ENCODE measurements at regions not wholly inside any gene's neighbourhood (a gene's known extent, or its start where the extent isn't known, plus 50 kb on each side); places are given as distances from the start of the nearest gene placed in this dataset.

DNA sequence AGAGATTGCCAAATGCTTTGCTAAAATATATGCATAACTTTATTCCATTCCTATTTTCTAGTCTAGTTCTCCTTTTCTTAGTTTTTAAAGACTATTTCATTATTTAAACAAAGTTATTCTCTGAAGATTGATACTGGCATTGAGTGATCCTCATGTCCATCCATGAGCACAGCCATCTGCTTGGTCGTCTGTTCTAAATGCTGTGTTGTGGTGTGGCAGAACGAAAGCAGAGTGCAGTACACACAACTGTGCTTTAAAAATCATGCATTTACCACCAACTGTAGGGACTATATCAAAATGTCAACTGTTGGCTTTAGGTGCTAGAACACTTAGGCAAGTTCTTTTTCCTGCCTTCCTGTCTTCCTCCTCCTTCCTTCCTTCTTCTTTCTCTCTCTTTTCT lies 226.6 kb downstream of the ACKR3 start:
- no peak overlapping the region for H3K27ac ChIP-seq (ENCODE audit: extremely low read length, insufficient read depth, low read length)
- no peak overlapping the region for H3K4me2 ChIP-seq (ENCODE audit: low read depth, low read length)
- FAIRE-seq: no peak
- no peaks in the 10 kb centered on the region for H3K9me3 ChIP-seq (ENCODE audit: low read length)
- no peak overlapping the region for H2AFZ ChIP-seq (ENCODE audit: low read length)
- H3K4me1 ChIP-seq (ENCODE audit: insufficient read depth, low read length): no peaks in the 10 kb centered on the region
- peaks cover 0 to 3% of the 10 kb centered on the region in 2 experiments; a peak in 1 of 5 replicates for H3K27me3 ChIP-seq (ENCODE audit: control insufficient read depth in 1 of 2, insufficient read depth in 2 of 2, low read length in 2 of 2)
- in situ Hi-C loops (cut with HindIII; ENCODE audit: extremely low pct_ligation_motif_present, low pct_unique_long_range_greater_than_20kb) (no loop called here), intact Hi-C loops (cut with micrococcal nuclease; ENCODE audit: unreplicated experiment) (no loop called here)
- no peak overlapping the region for H3K9ac ChIP-seq (ENCODE audit: insufficient read depth, low read depth, low read length)
- DNase-seq (ENCODE audit: low spot score): no peak
- H3K36me3 ChIP-seq (replicated peaks in 1 of 2; ENCODE audit: control insufficient read depth in 1 of 2, insufficient read depth in 2 of 2, low read length in 2 of 2): no peaks in the 10 kb centered on the region
- H3K79me2 ChIP-seq (ENCODE audit: insufficient read depth, low read length): no peaks in the 10 kb centered on the region
- BruUV-seq (replicated peaks): no TSS peak
- no peak overlapping the region for H3K4me3 ChIP-seq (replicated peaks in 1 of 3; ENCODE audit: insufficient read depth in 1 of 3, low read depth in 2 of 3, low read length in 3 of 3)
- no peak for ATAC-seq
- no peaks in the 10 kb centered on the region for H4K20me1 ChIP-seq (ENCODE audit: insufficient read depth, low read length)
- ChIA-PET POLR2A (no interaction called here), CTCF (ENCODE audit: low intra/inter-chr PET ratio, low total read pairs) (no interaction called here)
- TF ChIP-seq ZNF512B (CRISPR knock-in tag; IDR thresholded peaks at IDR 0.05; ENCODE audit: borderline replicate concordance) (no peak), NFE2L2 (IDR thresholded peaks at IDR 0.05; ENCODE audit: low read length) (no peak), ATF7-NPFF (CRISPR knock-in tag; IDR thresholded peaks at IDR 0.05; ENCODE audit: low read depth) (no peak), ZNF446 (CRISPR knock-in tag; IDR thresholded peaks at IDR 0.05) (no peak), POLR2AphosphoS5 (IDR thresholded peaks at IDR 0.05; ENCODE audit: low read depth, low read length) (no peak), ZBTB8A (CRISPR knock-in tag; IDR thresholded peaks at IDR 0.05; ENCODE audit: borderline replicate concordance, low read depth) (no peak), ZFP82 (CRISPR knock-in tag; IDR thresholded peaks at IDR 0.05; ENCODE audit: borderline replicate concordance) (no peak), ZNF230 (CRISPR knock-in tag; IDR thresholded peaks at IDR 0.05) (no peak), TBL1XR1 (IDR thresholded peaks at IDR 0.05; ENCODE audit: borderline replicate concordance, low read length, partially characterized antibody) (no peak), MED1 (CRISPR knock-in tag; IDR thresholded peaks at IDR 0.05) (no peak), ATAD3A (CRISPR knock-in tag; IDR thresholded peaks at IDR 0.05) (no peak), FOSL2 (CRISPR knock-in tag; IDR thresholded peaks at IDR 0.05) (no peak), KLF6 (CRISPR knock-in tag; IDR thresholded peaks at IDR 0.05) (no peak), PRPF4 (IDR thresholded peaks at IDR 0.05; ENCODE audit: low read depth, low read length, poor library complexity, severe bottlenecking) (no peak), KLF15 (CRISPR knock-in tag; IDR thresholded peaks at IDR 0.05; ENCODE audit: borderline replicate concordance) (no peak)
- TF ChIP-seq, protein P1, sequence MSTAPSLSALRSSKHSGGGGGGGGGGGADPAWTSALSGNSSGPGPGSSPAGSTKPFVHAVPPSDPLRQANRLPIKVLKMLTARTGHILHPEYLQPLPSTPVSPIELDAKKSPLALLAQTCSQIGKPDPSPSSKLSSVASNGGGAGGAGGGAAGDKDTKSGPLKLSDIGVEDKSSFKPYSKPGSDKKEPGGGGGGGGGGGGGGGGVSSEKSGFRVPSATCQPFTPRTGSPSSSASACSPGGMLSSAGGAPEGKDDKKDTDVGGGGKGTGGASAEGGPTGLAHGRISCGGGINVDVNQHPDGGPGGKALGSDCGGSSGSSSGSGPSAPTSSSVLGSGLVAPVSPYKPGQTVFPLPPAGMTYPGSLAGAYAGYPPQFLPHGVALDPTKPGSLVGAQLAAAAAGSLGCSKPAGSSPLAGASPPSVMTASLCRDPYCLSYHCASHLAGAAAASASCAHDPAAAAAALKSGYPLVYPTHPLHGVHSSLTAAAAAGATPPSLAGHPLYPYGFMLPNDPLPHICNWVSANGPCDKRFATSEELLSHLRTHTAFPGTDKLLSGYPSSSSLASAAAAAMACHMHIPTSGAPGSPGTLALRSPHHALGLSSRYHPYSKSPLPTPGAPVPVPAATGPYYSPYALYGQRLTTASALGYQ (CRISPR knock-in tag; IDR thresholded peaks at IDR 0.05): no peak
- WGBS (ENCODE audit: low lambda C conversion rate): 3% methylated on average over 2 of the region's 2 CpGs

All from HepG2 (cell line).